ENCODE measurements at regions not wholly inside any gene's neighbourhood (a gene's known extent, or its start where the extent isn't known, plus 50 kb on each side); places are given as distances from the start of the nearest gene placed in this dataset.
"Not testable (repeated sequence)": the region's sequence is repeated elsewhere in the genome, so short reads cannot be mapped to it uniquely, and the experiment has no call there.

GRCh38 chr4:175282407-175282806 lies 364.2 kb downstream of the ADAM29 start:
- FAIRE-seq, result no peak

- FAIRE-seq, result no peak
These were observed 372.2 kb downstream of the ADAM29 start for GRCh38 chr4:175290401-175290800.

- no peak for FAIRE-seq
These were observed 379.9 kb downstream of the ADAM29 start for GRCh38 chr4:175297965-175298565.

- no peak for FAIRE-seq
These were observed 388.3 kb downstream of the ADAM29 start for GRCh38 chr4:175306436-175306835.

DNA sequence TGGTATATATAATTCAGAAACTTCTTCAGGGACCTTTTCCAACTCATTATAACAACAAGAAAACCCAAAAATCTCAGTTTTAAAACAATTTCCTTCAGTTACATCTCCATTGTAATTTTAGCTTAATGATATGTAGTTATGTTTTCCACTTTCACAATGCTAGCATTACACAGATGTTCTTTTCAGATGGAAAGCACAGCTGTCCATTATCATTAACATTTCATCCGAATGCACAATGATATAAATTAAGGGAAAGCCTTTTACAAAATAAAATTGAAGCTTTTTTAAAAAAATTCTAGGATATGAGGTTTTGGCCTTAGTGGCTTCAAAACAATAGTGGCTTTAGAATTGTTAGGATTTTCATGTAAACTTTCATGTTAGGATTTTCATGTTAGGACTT lies 389.2 kb downstream of the ADAM29 start:
- FAIRE-seq, result no peak

- no peak for FAIRE-seq
These were observed 390.1 kb downstream of the ADAM29 start for GRCh38 chr4:175308236-175308635.

GRCh38 chr4:175309041-175309440 lies 390.9 kb downstream of the ADAM29 start:
- no peak for FAIRE-seq

- no peak for FAIRE-seq
These were observed 407.1 kb downstream of the ADAM29 start for GRCh38 chr4:175325230-175325629.

DNA sequence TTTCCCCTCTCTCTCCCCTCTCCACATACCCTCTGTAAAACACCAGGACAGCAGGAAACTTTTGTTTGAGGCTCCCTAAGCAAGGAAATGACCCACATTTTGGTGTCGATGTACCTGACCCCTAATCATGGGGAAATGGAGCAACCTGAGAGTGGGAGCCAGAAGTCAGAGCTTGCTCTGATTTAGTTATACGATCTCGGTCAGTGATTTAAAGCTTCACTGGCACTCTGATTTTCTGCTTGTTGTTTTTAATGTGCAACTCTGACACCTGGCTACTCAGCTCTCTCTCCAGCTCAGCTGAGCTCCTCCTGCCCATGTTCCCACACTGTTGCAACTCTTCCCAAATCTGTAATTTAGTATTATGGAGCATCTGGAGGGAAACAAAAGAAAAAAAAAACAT lies 408.6 kb downstream of the ADAM29 start:
- no peak for FAIRE-seq

DNA sequence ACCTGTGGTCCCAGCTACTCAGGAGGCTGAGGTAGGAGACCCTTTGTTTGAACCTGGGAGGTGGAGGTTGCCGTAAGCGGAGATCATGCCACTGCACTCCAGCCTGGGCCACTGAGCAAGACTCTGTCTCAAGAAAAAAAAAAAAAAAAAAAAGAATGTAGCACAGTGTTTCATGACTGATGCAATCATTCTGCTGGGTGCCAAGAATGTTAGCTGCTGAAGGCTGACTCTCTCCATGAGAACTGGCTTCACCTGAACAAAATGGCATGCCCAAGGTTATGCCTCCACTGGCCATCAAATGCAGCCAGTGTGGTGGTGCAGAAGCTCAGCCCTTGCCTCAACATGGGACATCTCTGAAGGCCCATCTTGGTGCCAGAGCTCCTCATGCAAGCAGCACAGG lies 412.1 kb downstream of the ADAM29 start:
- no peak for FAIRE-seq

DNA sequence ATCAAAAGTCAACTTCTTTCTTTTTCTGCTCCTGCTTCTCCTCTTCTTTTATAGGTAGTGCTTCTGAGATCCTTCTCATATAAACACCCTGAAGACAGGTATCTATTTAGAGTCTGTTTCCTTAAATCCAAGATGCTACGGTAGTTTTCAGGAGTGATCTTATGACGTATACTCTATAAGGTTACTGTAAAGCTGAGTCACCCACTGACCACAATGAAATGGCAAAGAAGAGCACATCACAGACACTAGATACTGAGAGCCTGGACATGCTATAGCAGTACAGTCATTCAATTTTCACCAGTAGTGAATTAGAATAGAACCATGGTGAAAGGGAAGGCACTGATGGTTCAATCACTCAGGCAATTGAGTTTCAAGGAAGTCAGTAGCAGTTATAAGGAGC lies 412.5 kb downstream of the ADAM29 start:
- FAIRE-seq, result no peak

GRCh38 chr4:175335331-175335730 lies 417.2 kb downstream of the ADAM29 start:
- no peak for FAIRE-seq

- FAIRE-seq, result not testable (repeated sequence)
These were observed 418.4 kb downstream of the ADAM29 start for GRCh38 chr4:175336570-175336969.

- FAIRE-seq, result no peak
These were observed 421.0 kb downstream of the ADAM29 start for GRCh38 chr4:175339100-175339707.

DNA sequence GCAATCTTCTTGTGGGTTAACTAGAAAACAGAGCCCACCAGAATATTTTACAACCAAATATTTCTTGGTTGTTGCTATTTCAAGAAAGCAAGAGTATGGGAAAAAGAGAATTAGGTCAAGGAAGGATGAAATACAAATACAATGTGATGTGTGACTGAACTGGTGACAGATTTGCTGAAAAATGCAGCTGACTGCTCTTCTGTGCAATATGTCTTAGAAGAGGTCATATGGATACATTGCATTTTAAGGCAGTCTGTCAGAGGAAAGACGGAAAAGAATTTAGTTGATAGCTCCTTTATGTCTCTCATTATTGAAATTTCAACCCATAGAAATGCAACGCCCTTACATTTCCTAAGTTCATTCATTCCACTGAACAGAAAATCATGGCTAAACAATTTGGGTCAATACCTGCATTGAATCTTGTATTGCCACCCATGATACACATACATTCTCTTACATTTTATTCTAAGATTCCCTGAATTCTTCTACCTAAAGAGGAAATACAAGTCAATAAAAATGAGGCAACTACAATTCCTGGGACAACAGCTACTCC lies 423.1 kb downstream of the ADAM29 start:
- no peak for FAIRE-seq

DNA sequence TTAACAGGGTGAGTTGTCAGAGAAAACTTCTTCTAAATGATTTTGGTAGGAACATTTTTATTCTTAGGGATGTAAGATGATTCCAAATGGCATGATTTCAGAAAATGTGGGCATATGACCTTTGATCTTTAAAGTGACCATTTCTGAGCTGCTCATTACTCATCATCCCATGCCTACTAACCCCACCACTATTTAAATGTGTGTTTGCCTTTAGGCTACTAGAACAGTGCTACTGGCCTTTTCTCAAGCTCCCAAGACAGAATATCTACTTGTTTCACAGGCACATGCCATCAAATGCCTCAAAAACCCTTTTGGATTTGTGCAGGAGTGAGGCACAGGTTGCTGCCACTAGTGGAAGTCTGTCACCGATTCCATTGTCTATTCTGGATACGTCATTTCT lies 428.2 kb downstream of the ADAM29 start:
- no peak for FAIRE-seq

GRCh38 chr4:175350246-175350645 lies 432.1 kb downstream of the ADAM29 start:
- FAIRE-seq, result no peak

- FAIRE-seq, result no peak
These were observed 433.3 kb downstream of the ADAM29 start for GRCh38 chr4:175351473-175351872.

- no peak for FAIRE-seq
These were observed 443.0 kb downstream of the GPM6A start for GRCh38 chr4:175369087-175369486.

DNA sequence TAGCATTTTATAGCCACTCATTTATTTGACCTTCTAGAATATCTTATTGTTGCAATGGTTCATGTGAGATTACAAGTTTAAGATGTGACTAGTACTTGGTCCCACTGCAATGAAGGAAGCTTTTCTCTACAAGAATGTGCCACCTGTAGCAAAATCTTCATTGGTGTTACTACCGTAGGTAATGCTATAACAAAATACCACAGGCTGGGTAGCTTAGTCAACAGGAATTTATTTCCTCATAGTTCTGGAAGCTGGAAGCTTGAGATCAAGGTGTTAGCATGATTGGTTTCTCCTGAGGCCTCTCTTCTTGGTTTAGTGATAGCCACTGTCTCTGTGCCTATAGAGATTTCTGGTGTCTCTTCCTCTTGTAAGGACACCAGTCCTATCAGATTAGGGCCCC lies 441.0 kb downstream of the GPM6A start:
- no peak for FAIRE-seq

DNA sequence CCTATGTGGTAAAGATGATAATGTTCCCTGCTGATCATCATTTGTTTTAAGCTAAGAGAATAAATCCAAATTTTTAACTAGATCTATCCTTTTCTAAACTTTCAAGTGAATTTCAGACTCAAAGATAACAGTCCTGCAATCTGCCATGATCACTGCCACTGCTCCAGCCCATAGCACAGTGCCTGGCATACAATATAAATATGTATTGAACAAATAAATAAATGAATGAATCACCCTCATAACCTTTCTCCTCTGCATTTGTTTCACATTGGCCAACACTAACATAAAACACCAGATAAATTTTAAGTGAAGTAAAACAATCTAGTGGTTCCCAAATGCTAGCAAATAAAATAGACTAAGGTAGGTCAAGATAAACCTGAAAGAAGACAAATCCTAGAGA lies 439.0 kb downstream of the GPM6A start:
- FAIRE-seq, result no peak

DNA sequence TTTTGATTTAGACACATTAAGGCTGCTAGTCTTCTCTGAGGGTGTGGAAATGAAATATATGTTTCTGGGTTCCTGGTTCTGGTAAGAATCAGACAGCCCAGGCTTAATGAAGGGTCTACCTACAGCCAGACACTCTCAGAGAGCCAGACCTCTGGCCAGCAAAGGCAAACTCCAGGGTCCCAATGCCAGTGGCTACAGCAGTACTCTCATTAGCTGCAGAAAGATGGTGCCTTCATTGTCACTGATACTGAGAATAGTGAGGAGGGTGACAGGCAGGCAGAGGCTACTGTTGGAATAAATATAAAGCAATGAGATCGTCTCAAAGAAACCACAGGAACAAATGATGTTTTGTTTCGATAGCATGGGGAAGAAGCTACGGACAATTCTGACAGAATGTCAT lies 437.6 kb downstream of the GPM6A start:
- FAIRE-seq, result no peak

GRCh38 chr4:175376287-175376977 lies 435.6 kb downstream of the GPM6A start:
- no peak for FAIRE-seq

- FAIRE-seq, result no peak
These were observed 434.9 kb downstream of the GPM6A start for GRCh38 chr4:175377203-175377602.
